CD4-positive, alpha-beta T cell treated with Interleukin-6 at 100 ng/mL for 8 hours (primary cell): ENCODE measurements at regions not wholly inside any gene's neighbourhood (a gene's known extent, or its start where the extent isn't known, plus 50 kb on each side); places are given as distances from the start of the nearest gene placed in this dataset.
"Not testable (repeated sequence)": the region's sequence is repeated elsewhere in the genome, so short reads cannot be mapped to it uniquely, and the experiment has no call there.

Source experiments
- DNase-seq: peaks from one replicate; pipeline ENCODE4 v3.0.0-alpha.2; 2020; ENCODE audit warnings: mixed read lengths, low spot score

GRCh38 chr9:81430727-81431126 is 258.6 kb downstream of the TLE1 start:
- DNase-seq = no peak

DNA sequence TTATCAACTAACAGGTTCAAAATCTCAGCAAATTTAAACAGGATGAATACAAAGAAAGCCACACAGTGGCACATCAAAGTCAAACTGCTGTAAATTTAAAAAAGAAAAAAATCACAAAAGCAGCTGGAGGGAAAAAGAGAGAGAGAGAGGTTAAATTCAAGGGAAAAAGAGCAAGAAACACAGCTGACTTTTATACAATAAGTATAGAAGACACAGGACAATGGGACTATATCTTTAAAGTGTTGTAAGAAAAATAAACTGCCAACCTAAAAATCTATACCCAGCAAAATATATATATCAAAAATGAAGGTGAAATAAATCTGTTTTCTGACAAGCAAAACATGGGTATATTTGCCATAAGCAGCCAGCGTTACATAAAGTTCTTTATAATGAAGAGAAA is 261.5 kb downstream of the TLE1 start:
- no peak for DNase-seq

- no peak for DNase-seq
These were observed 264.9 kb downstream of the TLE1 start for GRCh38 chr9:81424431-81424830.

GRCh38 chr9:81423589-81424326 is 265.6 kb downstream of the TLE1 start:
- no peak for DNase-seq

DNA sequence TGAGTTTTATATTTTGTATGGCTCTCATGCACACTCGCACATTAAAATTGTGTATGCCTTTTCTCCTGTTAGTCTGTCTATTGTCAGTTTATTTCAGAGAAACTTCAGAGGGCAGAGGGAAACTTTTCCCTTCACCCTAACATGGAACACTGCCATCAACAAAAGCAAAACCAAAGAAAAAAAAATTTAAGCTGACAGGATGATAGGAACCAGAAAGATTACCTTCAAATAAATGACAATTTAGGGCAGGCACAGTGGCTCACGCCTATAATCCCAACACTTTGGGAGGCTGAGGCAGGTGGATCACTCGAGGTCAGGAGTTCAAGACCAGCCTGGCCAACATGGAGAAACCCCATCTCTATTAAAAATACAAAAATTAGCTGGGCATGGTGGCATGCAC is 268.3 kb downstream of the TLE1 start:
- not testable (repeated sequence) for DNase-seq

DNA sequence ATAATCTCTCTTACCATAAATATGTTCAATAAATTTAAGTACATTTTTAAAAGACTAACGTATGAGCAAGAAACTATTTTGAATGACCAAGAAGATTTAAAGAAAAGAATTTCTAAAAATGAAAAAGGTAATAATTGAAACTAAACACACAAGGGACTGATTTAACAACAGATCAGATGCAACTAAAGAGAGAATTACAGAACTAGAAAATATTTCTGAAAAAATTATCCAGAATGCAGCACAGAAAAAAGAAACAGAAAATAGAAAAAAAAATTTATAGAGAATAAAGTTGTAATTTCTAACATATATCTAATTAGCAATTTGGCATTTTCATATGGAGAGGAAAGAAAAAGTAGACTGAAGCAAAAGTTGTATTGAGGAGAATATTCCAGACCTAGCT is 269.3 kb downstream of the TLE1 start:
- DNase-seq = no peak

GRCh38 chr9:81417941-81418340 is 271.4 kb downstream of the TLE1 start:
- no peak for DNase-seq

DNA sequence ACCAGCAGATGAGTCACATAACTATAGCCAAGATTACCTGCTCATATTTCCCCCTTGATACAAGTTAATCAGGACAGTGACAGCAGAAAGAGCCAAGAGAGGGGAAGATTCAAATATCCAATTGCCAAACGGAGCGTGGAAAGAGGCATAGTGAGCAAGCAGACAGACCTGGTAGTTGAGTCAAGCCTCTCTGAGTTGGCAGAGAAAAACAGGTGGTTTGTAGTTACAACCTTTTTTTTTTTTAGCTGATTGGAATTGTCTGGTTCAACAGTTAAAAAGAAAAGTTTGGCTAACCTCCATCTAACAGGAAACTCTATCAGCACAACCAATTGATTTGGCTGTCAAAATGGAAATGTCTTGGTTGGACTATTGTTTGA is 272.1 kb downstream of the TLE1 start:
- no peak for DNase-seq

- DNase-seq = no peak
These were observed 272.7 kb downstream of the TLE1 start for GRCh38 chr9:81416476-81417298.

GRCh38 chr9:81414836-81415235 is 274.5 kb downstream of the TLE1 start:
- no peak for DNase-seq

DNA sequence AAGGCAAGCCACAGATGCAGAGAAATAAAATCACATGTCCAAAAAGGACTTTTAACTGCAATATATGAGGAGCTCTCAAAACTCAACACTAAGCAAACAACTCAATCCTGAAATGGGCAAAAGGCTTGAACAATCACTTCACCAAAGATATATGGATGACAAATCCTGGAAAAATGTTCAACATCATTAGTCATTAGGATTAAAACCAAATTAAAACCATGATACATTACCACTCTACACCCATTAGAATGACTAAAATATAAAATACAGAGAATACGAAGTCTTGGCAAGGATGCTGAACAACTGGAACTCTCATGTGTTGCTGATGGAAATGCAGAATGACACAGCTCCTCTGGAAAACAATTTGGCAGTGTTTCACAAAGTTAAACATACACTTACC is 277.4 kb downstream of the TLE1 start:
- DNase-seq = no peak

DNA sequence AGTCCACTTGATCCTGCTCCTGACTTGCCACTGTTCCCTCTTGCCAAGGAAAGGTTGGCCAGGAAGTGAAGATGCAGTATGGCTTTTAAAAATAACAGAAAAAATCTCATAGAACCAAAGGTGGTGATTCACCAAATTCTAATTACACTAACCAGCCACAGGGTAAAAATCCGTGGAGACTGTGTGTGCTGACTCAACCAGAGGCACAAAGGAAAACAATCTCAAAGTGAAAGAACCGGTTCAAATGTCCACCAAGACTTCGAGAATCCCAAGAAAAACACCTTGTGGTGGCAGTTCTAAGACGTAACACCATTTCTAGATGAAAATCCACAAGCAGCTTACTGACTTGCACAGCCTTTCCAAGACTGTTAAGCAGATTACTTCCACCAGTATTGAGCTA is 279.1 kb downstream of the TLE1 start:
- no peak for DNase-seq

GRCh38 chr9:81408951-81409350 is 280.4 kb downstream of the TLE1 start:
- DNase-seq = no peak

- DNase-seq = no peak
These were observed 284.3 kb downstream of the TLE1 start for GRCh38 chr9:81404931-81405598.

DNA sequence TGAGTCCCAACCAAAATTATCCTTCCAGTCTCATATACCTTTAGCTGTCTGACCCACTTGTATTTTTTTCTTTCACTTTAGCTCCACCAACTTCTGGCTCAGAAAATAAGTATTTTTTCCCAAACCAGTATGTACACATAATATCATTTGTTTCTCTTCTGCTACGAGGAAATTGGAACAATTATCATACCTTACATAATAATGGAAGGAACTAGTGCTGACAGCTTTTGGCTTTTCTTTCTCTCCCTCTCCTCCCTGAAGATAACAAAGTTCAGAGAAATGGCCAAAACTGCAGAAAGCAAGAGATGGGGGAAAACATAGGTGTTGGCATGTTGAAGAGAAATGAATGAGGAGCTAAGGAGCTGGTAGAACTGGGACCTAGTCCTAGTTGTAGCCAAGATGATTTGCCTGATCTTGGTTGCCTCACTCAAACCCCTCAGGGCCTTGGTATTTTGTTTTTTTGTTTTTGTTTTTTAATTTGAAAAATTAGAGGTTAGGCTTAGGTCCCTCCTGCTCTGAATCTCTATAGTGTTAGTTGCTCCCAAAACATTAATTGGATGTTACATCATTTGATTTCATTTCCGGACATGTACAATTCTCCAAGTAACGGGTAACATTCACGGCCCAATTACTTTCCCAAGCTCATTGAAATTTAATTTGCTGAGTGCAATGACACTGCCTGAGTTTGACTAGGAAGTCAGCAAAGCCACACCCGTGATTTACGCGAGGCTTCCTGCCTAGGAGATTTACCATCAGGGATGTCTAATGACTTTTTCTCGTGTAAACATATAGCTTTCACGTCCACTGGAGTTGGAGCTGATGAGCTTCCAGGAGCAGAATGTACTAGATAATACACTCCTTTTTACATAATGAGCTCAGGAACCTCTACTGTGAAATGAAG is 291.6 kb downstream of the TLE1 start:
- no peak for DNase-seq

DNA sequence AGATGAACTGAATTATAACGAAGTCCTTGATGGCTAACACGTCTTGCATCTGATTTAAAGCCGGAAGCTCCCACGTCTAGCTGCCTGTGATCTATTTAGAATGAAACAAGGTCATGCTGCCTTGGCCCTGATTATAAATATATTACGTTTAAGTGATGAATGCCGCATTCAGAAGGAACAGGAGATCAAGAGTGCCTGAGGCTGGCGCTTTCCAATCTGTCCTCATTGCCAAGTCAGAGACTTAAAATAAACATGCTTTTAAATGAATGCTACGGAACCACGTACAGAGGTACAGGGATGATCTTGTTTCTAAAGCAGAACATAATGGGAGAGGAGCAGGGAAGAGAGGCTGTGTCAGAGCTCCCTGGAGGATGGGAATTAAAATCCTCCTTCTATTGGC is 292.8 kb downstream of the TLE1 start:
- DNase-seq = no peak

DNA sequence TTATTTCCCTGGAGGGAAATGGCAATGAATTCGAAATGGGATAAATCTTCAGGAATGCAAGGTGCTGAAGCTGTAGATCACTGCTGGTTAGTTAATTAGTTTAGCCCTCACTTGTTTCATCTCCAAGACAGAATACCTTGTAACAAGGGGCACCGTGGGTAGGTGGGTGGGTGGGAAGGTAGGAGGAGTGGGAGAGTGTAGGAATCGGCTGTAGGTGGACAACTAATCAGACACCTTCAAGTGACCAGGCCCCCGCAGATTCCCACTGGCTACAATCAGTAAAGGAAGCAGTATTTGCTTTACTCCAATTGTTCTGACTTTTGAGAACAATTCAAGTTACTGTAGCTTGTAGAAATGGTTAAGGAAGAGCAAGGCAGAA is 293.7 kb downstream of the TLE1 start:
- no peak for DNase-seq

DNA sequence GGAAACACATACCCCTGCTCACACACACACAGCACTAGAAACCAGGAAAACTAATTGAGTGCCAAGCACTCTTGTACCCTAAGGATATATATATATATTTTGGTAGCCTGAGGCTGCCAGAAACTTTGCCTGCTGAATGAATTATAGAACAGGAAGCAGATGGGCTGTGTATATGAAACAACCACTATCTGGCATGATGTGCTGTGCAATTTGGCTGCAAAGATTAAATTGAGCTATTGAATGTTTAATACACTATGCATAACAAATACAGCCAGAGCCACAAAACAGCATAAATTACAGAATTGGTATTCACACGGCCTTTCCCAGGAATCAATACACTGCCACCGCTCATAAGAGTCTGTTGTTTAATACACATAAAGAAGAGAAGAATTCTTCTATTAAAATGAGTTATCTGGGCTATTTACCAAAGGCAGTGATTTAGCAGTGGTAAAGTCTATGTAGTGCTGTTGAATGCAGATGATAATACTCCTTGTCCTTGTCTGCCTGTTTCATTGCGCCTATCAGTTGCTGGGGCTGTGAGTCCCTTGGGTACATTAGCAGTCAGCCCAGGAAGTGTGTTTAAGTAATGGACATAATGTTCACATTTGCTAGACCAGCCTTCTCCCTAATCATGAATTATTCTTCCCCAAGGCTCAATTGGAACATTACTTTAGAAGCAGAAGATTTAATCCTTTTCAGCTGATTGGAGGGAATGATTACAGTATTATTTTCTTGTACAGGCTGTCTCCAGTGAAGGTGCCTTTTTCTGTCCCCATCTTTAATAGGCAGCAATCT is 294.3 kb downstream of the TLE1 start:
- DNase-seq = no peak

DNA sequence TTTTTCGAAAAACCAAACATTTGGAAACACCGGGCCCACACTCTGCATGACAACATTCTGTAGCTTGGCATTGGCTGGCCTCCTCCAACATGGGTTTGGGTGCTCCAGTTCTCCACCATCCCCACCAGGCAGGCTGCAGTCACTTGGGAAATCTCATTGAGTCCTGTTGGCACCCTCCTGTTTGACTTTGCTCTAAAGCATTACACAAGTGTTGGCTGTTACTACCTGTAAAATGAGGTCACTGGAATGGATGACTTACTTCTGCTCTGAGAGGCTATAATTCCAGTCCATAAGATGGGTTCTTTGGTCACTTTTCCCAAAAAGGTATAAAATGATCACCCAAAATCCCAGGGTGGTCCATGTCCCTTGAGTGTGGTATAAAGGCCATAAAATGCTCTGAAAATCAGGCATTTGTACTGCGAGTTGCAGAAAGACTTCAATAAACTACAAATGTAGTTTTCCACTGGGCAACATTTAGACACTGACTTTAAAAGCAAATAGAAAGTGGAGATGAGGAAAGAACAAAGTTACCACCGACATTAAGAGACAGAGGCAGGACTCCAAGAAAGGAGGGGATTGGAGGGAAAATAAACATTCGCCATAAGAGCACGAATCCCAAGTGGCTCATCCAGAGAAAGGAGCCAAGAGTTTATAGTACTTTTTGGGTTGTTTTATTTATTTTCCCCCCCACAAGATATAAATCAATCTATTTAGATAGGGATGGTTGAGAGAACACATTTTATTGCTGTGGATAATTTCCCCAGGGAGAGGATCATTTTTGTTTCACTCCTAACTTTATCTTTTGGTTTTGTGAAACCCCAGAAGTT is 295.1 kb downstream of the TLE1 start:
- no peak for DNase-seq

- no peak for DNase-seq
These were observed 297.9 kb downstream of the TLE1 start for GRCh38 chr9:81391457-81391825.
